IMR-90 (cell line): ENCODE measurements at regions not wholly inside any gene's neighbourhood (a gene's known extent, or its start where the extent isn't known, plus 50 kb on each side); places are given as distances from the start of the nearest gene placed in this dataset.

ENCODE experiments used
- ATAC-seq: fragments of 200-7000 bp; cut with Tn5 transposase; 2 replicates; pipeline ENCODE4 v1.9.1; 2020; ENCODE audit warnings: low read depth, mild to moderate bottlenecking, moderate library complexity
- BruUV-seq: library from RNA; stranded (reverse); fragments of 400-500 nt; replicated peaks from 2 replicates; lab custom pipeline; 2021; lab: Mats Ljungman, UMichigan
- CTCF ChIA-PET: fragments of 300-600 bp; formaldehyde crosslinking; extraction: SDS; loops from one replicate; lab custom pipeline; 2021; ENCODE audit warnings: antibody characterized with exemption; lab: Yijun Ruan, JAX
- POLR2A ChIA-PET: fragments of 300-600 bp; sonication (Branson Sonifier 250); formaldehyde crosslinking; loops from one replicate; lab custom pipeline; 2022; ENCODE audit warnings: antibody characterized with exemption; ENCODE audit not compliant: unreplicated experiment; lab: Charles Lee
- DNase-seq: peaks from one replicate; pipeline ENCODE4 v3.0.0; 2013
- H2AFZ ChIP-seq: replicated peaks from 2 replicates; pipeline ENCODE3; 2013; ENCODE audit warnings: low read length, mild to moderate bottlenecking; ENCODE audit not compliant: poor library complexity
- H2AK5ac ChIP-seq: 2 replicates; pipeline ENCODE4 v1.6.1; 2013; ENCODE audit warnings: low read depth, low read length, inconsistent platforms
- H2AK9ac ChIP-seq: replicated peaks from 2 replicates; pipeline ENCODE3; 2013; ENCODE audit warnings: mild to moderate bottlenecking, low read depth, low read length, moderate library complexity; ENCODE audit not compliant: poor library complexity
- H2BK120ac ChIP-seq: 2 replicates; pipeline ENCODE4 v1.6.1; 2013; ENCODE audit warnings: low read depth, low read length, inconsistent platforms
- H2BK15ac ChIP-seq: 3 replicates; pipeline ENCODE4 v1.6.1; 2013; ENCODE audit warnings: low read depth, low read length, inconsistent platforms
- H2BK20ac ChIP-seq: 2 replicates; pipeline ENCODE4 v1.6.1; 2013; ENCODE audit warnings: low read depth, mild to moderate bottlenecking, inconsistent platforms, low read length, moderate library complexity
- H2BK5ac ChIP-seq: 2 replicates; pipeline ENCODE4 v1.6.1; 2013; ENCODE audit warnings: mild to moderate bottlenecking, low read depth, low read length, inconsistent platforms; ENCODE audit not compliant: poor library complexity, severe bottlenecking
- H3K14ac ChIP-seq: replicated peaks from 2 replicates; pipeline ENCODE4 v1.6.1; 2013; ENCODE audit warnings: low read depth, low read length, inconsistent platforms
- H3K18ac ChIP-seq: 2 replicates; pipeline ENCODE4 v1.6.1; 2013; ENCODE audit warnings: low read depth, low read length, control low read depth
- H3K23ac ChIP-seq: 2 replicates; pipeline ENCODE4 v1.6.1; 2013; ENCODE audit warnings: low read depth, low read length, inconsistent platforms
- H3K27ac ChIP-seq: 2 replicates; pipeline ENCODE4 v1.5.1; 2013; ENCODE audit warnings: mild to moderate bottlenecking, control low read depth, low read length; ENCODE audit not compliant: insufficient read depth
- H3K27me3 ChIP-seq: 2 replicates; pipeline ENCODE4 v1.6.1; 2013; ENCODE audit warnings: low read length; ENCODE audit not compliant: control insufficient read depth, insufficient read depth
- H3K36me3 ChIP-seq: 2 replicates; pipeline ENCODE4 v1.6.1; 2013; ENCODE audit warnings: low read length, mixed read lengths; ENCODE audit not compliant: control insufficient read depth, insufficient read depth
- H3K4ac ChIP-seq: 2 replicates; pipeline ENCODE4 v1.6.1; 2013; ENCODE audit warnings: low read depth, low read length, inconsistent platforms
- H3K4me1 ChIP-seq: 2 replicates; pipeline ENCODE4 v1.6.1; 2013; ENCODE audit warnings: low read length, mixed read lengths; ENCODE audit not compliant: control insufficient read depth, insufficient read depth
- H3K4me2 ChIP-seq: 2 replicates; pipeline ENCODE4 v1.6.1; 2013; ENCODE audit warnings: low read depth, mild to moderate bottlenecking, control low read depth, low read length, moderate library complexity
- H3K4me3 ChIP-seq: 2 replicates; pipeline ENCODE4 v1.5.1; 2013; ENCODE audit warnings: low read depth, mild to moderate bottlenecking, control low read depth, low read length, moderate library complexity; ENCODE audit not compliant: insufficient read depth
- H3K56ac ChIP-seq: 2 replicates; pipeline ENCODE4 v1.6.1; 2013; ENCODE audit warnings: low read length, inconsistent platforms; ENCODE audit not compliant: insufficient read depth; ENCODE audit errors: extremely low read depth
- H3K79me1 ChIP-seq, 2 experiments: 2 replicates each; pipeline ENCODE4 v1.6.1; 2013; ENCODE audit warnings: low read length in 2 of 2, inconsistent platforms in 1 of 2, low read depth in 1 of 2
- H3K9ac ChIP-seq: 2 replicates; pipeline ENCODE4 v1.6.1; 2013; ENCODE audit warnings: low read depth, low read length, control low read depth
- H3K9me1 ChIP-seq: 2 replicates; pipeline ENCODE4 v1.6.1; 2013; ENCODE audit warnings: low read length, inconsistent platforms; ENCODE audit not compliant: insufficient read depth
- H3K9me3 ChIP-seq: 2 replicates; pipeline ENCODE4 v1.6.1; 2013; ENCODE audit warnings: low read length; ENCODE audit not compliant: control insufficient read depth, insufficient read depth
- H4K20me1 ChIP-seq: 2 replicates; pipeline ENCODE4 v1.6.1; 2013; ENCODE audit warnings: low read length, inconsistent platforms; ENCODE audit not compliant: insufficient read depth
- H4K5ac ChIP-seq: 2 replicates; pipeline ENCODE4 v1.6.1; 2013; ENCODE audit warnings: mild to moderate bottlenecking, low read depth, low read length, control low read depth
- H4K8ac ChIP-seq, 2 experiments: 2 replicates each; pipeline ENCODE4 v1.6.1; 2013; ENCODE audit warnings: low read depth in 2 of 2, low read length in 2 of 2, control low read depth in 1 of 2, inconsistent platforms in 1 of 2
- H4K91ac ChIP-seq: 2 replicates; pipeline ENCODE4 v1.6.1; 2013; ENCODE audit warnings: low read depth, low read length, inconsistent platforms; ENCODE audit not compliant: insufficient read depth
- CEBPB ChIP-seq: IDR thresholded peaks from 2 replicates; pipeline ENCODE4 v1.6.1; 2012; ENCODE audit warnings: low read depth, low read length, improper control_type of control experiment
- CHD1 ChIP-seq: IDR thresholded peaks from 2 replicates; pipeline ENCODE4 v1.6.1; 2012; ENCODE audit warnings: low read depth, low read length, improper control_type of control experiment
- FOS ChIP-seq: fragments of 150-350 bp; IDR thresholded peaks from 2 replicates; pipeline ENCODE4 v1.6.1; 2016; ENCODE audit warnings: low read depth, low read length
- MAFK ChIP-seq: IDR thresholded peaks from 2 replicates; pipeline ENCODE4 v1.6.1; 2012; ENCODE audit warnings: low read depth, low read length, improper control_type of control experiment
- MAZ ChIP-seq: IDR thresholded peaks from 2 replicates; pipeline ENCODE4 v1.6.1; 2012; ENCODE audit warnings: low read depth, mild to moderate bottlenecking, low read length, improper control_type of control experiment, moderate library complexity, borderline replicate concordance
- MXI1 ChIP-seq: IDR thresholded peaks from 2 replicates; pipeline ENCODE4 v1.6.1; 2012; ENCODE audit warnings: low read depth, mild to moderate bottlenecking, low read length, moderate library complexity, borderline replicate concordance
- POLR2A ChIP-seq: IDR thresholded peaks from 2 replicates; pipeline ENCODE4 v1.6.1; 2012; ENCODE audit warnings: mild to moderate bottlenecking, low read depth, low read length
- RFX5 ChIP-seq: IDR thresholded peaks from 2 replicates; pipeline ENCODE4 v1.8.0; 2012; ENCODE audit warnings: low read depth, mild to moderate bottlenecking, low read length, moderate library complexity
- WGBS, 2 experiments: methylation state at CpG; one replicate each; pipeline versions ENCODE4 v1.1.5 to v1.1.7; 2013; ENCODE audit warnings: missing lambda C conversion rate in 2 of 2; ENCODE audit not compliant: insufficient read length in 1 of 2; ENCODE audit errors: extremely low coverage in 2 of 2; 5-methylcytosine and 5-hydroxymethylcytosine counted together
- dilution Hi-C: fragments of 300-500 bp; cut with HindIII; formaldehyde crosslinking; loops from one replicate; pipeline ENCODE4 v1.14.3; 2018; ENCODE audit warnings: low sequenced_read_pairs; ENCODE audit not compliant: unreplicated experiment
- in situ Hi-C: fragments of 300-500 bp; cut with MboI; formaldehyde crosslinking; loops from 3 replicates; pipeline ENCODE4 v1.14.3; 2019; ENCODE audit warnings: low sequenced_read_pairs, inconsistent platforms, mixed read lengths
- intact Hi-C: fragments of 100-400 bp; cut with micrococcal nuclease; formaldehyde crosslinking; loops from 2 replicates; pipeline ENCODE4 v1.10.0; 2022
- TF ChIP-seq, protein P1 (sequence below): fragments of 150-350 bp; IDR thresholded peaks from 2 replicates; pipeline ENCODE4 v1.6.1; 2016; ENCODE audit warnings: low read depth, mild to moderate bottlenecking, low read length, moderate library complexity, borderline replicate concordance

DNA sequence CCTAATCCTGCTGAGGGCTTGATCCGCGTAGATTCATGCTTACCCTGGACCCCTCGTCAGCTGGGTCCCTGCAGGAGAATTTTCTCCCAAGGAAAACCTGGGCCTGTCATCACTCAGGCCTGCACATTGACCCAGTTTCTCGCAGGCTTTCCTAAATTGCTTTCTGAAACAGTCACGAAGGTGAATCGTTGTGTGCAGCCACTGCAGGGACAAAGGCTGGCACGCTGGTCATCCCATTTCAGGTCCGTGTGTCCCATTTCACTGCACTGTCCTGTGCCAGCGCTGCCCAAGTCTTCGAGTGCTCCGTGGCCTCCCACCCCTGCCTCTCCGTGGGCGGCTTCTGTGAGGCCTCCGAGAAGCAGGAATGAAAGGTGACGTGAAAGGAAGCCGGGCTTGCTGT lies 62.8 kb upstream of the YWHAQ start:
- no peaks in the 10 kb centered on the region for H3K79me1 ChIP-seq
- ChIA-PET CTCF (no interaction called here), POLR2A (no interaction called here)
- no peak overlapping the region for H2BK20ac ChIP-seq
- in situ Hi-C loops (no loop called here), dilution Hi-C loops (no loop called here), intact Hi-C loops (no loop called here)
- no peak overlapping the region for H2BK120ac ChIP-seq
- H3K9me1 ChIP-seq, result peaks cover 4% of the 10 kb centered on the region; the same call in 1 of the 2 replicates
- no peaks in the 10 kb centered on the region for H3K9me3 ChIP-seq
- H3K27me3 ChIP-seq, result peaks cover 5% of the 10 kb centered on the region; the same call in 1 of the 2 replicates
- ATAC-seq, result no peak
- TF ChIP-seq FOS, result no peak
- TF ChIP-seq, protein P1, sequence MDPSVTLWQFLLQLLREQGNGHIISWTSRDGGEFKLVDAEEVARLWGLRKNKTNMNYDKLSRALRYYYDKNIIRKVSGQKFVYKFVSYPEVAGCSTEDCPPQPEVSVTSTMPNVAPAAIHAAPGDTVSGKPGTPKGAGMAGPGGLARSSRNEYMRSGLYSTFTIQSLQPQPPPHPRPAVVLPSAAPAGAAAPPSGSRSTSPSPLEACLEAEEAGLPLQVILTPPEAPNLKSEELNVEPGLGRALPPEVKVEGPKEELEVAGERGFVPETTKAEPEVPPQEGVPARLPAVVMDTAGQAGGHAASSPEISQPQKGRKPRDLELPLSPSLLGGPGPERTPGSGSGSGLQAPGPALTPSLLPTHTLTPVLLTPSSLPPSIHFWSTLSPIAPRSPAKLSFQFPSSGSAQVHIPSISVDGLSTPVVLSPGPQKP, result no peak
- TF ChIP-seq MAZ, result no peak
- no peak for TF ChIP-seq CHD1
- no peak for TF ChIP-seq MAFK
- no peak for TF ChIP-seq MXI1
- no peak for TF ChIP-seq POLR2A
- TF ChIP-seq RFX5, result no peak
- no peak for TF ChIP-seq CEBPB
- no TSS peak for BruUV-seq
- H4K5ac ChIP-seq, result no peak overlapping the region
- H3K4me3 ChIP-seq, result no peak overlapping the region
- no peak overlapping the region for H3K18ac ChIP-seq
- no peak overlapping the region; the same call in 1 of the 2 replicates for H4K91ac ChIP-seq
- peak overlapping the region; percentile 48 for H2AK9ac ChIP-seq
- H4K8ac ChIP-seq, result no peak overlapping the region
- no peaks in the 10 kb centered on the region for H4K20me1 ChIP-seq
- H3K56ac ChIP-seq, result no peak overlapping the region
- H2AK5ac ChIP-seq, result no peak overlapping the region; the same call in 1 of the 2 replicates
- H3K4me2 ChIP-seq, result no peak overlapping the region
- H3K14ac ChIP-seq, result no peak overlapping the region
- no peak overlapping the region for H3K23ac ChIP-seq
- no peak for DNase-seq
- H2AFZ ChIP-seq, result no peak overlapping the region
- H3K9ac ChIP-seq, result no peak overlapping the region
- no peaks in the 10 kb centered on the region for H3K36me3 ChIP-seq
- H3K27ac ChIP-seq, result no peak overlapping the region
- no peaks in the 10 kb centered on the region; the same call in 1 of the 2 replicates for H3K4me1 ChIP-seq
- 95% methylated on average over 9 of the region's 16 CpGs; no CpG with 5 or more reads in 1 of the 2 experiments for WGBS, 2 experiments
- no peak overlapping the region for H2BK5ac ChIP-seq
- peak overlapping the region; percentile 54; the same call in 1 of the 3 replicates for H2BK15ac ChIP-seq
- H3K4ac ChIP-seq, result no peak overlapping the region
